GM18520 (cell line): ENCODE measurements at regions not wholly inside any gene's neighbourhood (a gene's known extent, or its start where the extent isn't known, plus 50 kb on each side); places are given as distances from the start of the nearest gene placed in this dataset.

ENCODE experiments used
- ATAC-seq: cut with Tn5 transposase; IDR thresholded peaks from one replicate; pipeline ENCODE4 v1.9.1; 2021; ENCODE audit not compliant: unreplicated experiment

DNA sequence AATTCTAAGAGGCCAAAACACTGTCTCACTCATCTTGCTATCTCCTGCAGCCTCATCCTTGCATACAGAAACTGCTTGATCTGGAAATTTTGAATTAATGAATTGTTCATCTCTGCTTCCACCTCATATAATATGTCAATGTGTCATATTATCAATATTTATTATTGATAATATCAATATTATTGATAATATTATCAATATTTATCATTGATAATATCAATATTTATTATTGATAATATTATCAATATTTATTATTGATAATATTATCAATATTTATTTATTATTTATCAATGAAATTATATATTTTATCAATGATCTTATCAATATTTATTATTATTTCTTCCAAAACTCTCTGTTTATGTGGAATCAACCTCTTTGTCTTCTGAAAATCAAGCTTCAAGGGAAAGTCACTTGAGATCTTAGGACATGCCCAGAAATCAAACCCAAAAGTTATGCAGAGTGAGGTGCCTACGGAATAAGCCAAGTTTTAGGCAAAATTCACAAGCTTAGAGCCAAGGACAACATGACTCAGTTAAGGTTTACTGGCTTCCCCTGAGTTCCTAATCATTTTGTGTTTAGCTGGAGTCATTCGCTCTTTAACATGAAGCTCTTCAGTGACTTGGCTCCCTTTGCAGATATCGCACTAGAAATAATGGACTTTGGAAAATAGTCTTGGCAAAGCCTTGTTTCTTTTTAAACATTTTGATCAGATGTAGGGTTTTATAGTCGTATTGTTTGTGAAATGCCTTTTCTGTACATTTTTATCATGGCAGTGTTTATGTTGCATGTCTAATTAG is 297.1 kb upstream of the RARB start:
- no peak for ATAC-seq

DNA sequence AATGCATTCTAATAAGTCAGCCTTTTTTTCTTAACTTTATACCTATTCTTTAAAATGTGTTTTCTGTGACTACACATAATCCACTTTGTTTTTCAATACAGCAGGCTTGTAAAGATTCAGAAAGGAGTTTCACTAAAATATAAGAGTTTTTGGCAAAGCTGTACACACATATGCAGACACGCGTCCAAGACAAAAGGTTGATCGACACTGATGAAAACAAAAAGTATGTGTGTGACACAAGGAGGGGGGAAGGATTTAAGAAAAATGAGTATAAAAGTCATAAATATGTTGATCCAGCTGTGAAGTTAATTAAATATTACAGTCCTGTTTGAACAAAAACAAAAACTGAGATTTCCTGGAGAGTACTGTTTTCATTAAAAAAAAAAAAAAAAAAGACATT is 294.5 kb upstream of the RARB start:
- no peak for ATAC-seq

DNA sequence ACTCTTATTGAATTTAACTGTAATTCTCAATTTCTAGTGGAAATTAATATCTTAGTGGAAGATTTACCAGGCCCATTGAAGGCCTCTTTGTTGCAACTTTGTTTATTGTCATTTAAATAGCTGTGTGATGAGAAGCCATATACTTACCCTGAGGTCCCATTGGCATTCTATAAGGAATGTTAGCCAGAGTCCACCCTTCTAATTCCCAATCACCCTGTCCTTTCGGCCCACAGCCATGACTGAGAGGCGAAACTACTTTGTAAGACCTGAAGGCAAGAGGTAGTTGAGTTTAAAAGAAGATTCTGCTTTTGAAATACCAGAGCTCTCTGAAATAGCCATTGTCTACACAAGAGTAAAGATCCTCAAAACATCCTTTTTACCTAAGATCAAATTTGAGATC is 290.5 kb upstream of the RARB start:
- no peak for ATAC-seq

DNA sequence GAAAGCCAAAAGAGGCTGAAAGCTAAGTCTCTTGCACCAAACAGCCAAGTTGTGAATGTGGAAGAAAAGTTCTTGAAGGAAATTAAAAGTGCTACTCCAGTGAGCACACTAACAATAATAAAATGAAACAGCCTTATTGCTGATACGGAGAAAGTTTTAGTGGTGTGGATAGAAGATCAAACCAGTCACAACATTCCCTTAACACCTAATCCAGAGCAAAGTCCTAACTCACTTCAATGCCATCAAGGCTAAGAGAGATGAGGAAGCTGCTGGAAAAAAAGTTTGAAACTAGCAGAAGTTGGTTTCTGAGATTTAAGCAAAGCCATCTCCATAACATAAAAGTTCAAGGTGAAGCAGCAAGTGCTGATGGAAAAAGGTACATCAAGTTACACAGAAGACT is 288.8 kb upstream of the RARB start:
- ATAC-seq = no peak

DNA sequence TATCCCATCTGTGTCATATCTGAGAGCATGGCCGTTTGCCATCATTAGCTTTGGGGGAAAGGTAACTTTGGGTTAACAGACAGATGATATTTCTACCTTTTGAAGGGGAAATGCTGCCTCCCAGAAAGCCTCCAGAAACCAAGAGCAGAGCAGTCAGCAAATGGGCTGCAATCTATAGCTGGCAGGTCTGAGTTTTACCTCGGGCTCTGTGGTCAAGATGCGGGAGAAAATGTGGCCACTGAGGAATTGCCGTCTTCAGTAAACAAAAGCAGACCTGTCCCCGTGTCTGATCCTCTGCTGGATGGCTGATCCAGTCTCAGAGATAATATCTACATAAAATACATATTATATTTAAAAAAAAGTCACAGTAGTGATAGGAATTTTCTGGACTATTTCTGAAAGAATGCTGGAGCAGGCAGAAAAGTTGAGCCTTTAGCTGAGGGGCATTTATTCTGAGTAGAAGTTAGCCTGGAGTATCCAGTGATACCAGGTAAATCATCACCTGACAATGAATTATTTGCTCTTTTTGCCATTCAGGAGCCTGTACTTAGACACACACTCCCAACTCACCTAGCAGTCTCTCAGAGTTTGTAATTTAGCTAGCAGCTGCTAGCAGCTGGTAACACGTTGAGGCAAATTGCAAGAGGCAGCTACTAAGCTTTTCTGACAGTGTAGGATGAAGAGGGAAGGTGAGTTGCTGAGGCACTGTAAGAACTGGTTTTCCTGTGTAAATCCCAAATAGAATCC is 285.3 kb upstream of the RARB start:
- ATAC-seq = no peak

DNA sequence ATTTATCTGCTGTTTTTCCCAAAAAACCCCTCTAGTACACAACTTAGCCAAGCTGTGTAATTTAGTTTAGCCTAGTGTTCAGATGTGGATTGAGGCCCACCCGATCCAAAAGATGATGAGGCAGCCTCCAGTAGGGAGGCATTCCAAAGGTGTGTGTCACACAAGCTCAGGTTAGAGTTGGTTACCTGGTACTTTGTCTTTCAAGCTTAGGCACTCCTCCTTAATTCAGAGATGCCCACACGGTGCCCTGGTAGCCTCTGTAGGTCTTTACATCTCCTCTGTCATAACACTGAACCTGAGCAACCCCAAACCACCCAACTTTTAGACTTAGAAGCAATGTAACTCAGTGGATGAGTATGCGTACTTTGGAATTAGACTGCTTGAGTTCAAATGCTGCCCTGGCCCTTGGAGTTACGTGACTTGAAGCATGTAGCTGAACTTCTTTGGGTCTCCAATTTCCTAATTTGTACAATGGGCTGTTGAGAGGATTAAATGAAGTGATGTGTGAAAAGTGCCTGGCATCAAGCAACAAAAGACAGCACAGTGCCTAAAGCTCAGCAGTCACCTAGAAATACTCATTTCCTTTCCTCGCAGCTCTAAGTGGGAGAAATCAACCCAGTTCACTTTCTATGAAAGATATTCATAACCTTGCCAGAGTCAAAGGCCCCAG is 284.6 kb upstream of the RARB start:
- no peak for ATAC-seq

DNA sequence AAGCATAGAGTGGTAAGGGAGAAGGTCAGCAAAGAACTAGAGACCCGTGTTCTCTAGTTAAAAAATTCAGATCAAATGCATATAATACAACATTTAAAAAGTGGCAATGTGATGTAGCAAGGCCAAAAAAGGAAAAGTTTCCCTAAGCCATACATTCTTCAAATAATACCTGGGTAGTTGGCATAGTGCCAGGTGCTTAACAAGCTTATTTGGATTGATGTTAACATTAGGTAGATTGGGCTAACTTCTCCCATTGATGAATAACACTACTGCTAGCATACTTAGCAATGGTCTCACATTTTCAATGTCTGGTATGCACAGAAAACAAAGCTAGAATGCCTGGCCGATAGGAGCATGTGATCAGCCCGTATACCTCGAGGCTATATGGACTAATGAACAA is 283.6 kb upstream of the RARB start:
- no peak for ATAC-seq

DNA sequence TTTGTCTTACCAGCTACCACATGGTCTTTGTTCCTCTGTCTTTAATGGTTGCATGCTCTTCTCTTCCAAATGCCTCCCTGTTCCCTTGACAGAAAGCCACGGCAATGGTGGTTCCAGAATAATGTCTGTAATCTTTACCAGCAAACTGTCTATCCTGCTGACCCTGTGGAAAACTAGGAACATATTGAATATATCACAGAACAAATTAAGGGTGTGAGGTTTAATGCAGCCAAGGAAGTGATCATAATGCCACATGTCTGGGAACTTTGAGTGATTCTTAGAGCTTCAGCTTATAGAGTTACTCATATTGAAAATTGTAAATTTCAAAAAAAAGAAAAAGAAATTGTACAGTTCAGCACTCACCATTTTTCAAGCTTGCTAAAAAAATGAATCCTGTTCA is 282.9 kb upstream of the RARB start:
- no peak for ATAC-seq

DNA sequence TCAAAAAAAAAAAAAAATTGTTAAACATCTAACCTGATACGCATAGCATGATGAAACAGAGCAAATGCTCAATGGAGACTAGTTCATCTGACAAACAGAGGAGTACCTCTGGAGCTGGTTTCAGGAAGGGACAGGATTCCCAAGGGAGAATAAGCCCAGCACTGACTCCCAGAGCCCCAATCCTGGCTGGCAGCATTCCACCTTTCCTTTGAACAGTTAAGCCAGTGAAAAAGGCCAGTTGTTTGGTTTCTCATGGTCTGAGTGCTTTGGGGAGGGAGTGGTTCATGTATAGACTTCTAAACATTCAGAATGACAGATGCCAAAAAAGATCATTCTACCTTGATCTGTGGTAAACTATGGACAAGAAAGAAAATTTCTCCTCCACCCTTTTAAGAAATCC is 277.9 kb upstream of the RARB start:
- no peak for ATAC-seq

DNA sequence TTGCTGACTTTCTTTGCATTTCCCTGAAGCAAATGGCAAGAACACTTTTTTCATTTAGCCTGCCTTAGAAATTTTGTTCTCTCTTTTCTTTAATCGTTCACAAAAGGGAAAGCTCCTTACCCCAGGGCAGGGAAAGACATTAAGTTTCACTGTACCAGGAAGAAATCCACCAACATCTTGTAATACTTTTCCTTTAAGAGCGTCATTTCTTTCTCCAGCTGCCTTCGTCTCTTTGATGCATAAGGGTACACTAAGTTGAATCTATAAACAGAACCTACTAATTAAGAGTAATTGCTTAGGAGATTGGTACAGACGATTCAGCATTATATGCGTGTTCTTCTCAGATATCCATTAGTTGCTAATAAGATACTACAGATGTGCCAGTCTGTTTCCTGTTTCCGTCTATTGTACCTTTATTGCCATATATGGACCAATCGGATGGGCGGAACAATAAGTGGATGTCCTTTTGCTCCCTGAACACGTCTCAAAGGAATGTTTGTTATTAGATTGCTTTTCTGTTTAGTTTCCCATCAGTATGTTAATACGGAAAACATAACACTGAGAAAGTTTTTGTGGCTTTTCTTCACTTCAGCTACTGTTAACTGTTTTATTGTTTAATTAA is 276.7 kb upstream of the RARB start:
- no peak for ATAC-seq

DNA sequence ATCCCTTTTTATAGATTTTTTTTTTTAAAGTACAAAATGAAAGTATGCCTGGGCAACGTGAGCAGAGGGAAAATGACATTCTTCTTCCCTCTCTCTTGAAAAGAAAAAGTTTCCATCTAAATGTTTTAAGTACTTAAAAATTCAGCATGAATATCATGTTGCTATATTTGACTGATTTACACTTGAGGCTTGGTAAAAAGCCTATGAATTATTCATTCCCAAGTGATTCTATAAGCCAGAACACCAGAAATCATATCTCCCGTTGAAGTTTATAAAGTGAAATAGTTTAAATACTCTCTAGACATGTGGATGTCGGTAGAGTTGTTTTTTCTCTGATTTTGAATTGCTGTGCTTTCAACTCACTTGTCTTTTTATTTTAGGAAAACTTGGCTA is 276.2 kb upstream of the RARB start:
- ATAC-seq = no peak

DNA sequence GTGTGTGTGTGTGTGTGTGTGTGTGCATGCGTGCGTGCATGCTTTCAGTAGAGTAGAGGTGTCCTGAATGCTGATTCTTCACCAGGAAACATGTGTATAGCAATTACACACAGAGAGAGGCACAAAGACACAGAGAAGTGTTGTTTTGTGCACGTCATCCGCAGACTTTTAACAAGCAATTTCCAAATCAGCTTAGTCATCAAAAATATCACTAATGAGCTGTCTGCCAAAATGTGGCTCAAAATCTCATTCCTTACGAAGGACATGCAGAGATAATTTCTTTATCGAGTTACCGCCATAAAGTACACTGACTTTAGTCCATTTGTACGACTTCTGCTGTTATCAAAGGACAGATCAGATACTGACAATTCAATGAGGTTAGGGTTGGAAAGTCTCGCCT is 274.9 kb upstream of the RARB start:
- ATAC-seq = no peak

DNA sequence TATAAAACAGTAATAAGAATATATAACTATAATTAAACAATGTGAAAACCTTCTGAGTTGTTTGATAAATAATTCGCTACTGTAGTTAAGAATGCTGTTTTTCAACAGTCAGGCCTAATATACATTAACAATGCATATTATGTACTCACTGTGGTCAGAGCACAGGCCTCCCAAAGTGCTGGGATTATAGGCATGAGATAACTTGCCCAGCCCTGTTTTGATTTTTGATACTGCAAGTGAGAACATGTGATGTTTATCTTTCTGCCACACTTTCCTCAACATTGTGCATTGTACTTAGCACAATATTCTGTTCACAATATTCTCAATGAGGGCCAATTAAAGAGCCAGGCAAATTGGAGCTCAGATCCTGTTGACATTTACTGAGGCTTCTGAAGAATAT is 274.5 kb upstream of the RARB start:
- no peak for ATAC-seq

DNA sequence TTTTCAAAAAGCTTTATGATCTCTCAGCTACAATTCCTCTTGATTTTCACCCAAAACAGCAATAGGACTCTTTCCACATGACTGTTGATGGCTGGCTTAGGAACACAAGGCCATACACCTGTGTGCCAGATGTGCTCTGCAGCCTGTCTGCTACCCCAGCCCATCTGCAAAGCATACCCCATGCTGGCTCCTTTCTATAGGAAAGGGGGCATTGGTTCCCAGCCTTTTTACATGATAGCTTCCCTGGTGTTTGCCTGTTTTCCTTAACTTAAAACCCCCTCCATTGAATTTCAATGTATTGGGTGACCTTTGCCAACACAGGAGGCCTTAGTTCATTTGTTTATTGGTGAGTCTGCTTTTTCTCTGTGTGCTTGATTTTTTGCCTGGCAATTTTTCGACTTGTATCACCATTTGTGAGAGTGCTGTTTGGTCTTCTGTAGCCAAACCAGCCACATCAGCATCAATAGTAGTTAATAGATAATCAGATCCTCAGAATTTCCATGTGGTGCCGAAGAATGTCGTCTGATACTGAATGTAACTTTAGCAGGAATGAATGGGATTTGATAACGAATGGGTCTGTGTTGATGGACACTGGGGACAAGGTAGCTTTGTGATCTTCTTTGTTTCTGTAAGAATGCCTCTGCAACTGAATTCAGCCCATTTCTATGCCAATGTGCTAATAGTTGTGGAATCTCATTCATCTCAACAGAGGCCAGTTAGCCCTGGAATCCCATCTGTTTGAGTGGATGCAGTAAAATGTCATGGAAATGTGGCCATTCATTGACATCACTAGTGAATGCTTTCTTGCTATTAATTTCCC is 272.2 kb upstream of the RARB start:
- ATAC-seq = no peak

DNA sequence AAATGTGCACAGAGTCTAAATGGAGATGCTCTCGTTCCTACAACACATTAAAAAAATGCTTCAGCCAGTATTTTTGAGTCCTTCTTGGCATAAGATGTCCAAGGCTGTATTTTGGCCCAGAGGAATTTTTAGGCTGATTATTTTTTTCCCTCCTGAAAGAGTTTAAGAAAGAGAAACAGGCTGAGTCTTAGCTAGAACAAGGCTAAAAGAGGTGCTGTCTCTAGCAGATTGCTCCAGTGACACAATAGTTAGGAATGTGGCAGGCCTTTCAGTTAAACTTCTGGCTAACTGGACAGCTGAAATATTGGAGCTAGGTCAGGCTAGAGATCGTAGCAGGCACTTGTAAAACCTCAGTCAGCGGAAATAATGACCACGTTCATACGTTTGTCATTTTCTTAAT is 271.4 kb upstream of the RARB start:
- ATAC-seq = no peak

DNA sequence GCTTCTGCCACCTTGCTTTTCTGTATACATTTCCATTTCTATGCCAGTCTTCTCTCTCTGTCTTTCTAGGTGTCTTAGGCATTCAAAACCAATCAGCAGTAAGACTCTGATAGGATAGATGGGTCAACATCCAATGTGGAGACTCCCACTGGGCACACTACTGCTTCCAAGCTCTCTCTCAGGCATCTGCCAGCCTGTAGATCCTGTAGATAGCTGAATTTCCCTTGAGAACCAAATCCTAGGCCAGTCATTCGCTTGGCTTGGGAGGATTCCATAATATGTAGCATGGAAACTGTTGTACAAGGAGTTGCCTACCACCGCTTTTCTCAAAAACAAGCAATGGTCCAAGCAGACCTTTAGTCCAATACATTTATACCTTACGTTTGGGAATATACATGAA is 262.8 kb upstream of the RARB start:
- no peak for ATAC-seq

DNA sequence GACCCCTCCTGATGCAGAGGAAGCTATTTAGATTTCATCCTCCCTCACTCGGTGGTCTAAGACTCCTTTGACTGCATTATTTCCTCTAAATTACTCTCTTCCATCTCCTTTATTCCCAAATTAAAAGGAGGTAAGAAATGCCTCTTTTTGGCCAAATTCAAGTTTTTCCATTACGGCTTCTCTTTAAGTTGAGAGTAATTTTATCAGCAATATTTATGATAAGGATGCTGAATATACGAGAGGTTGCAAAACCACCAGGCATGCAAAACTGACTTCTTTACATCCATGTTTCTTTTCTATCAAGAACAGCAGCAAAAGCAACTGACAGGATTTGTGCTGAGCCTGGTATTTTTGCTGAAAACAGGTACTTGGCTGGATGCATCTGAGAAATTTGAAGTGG is 262.0 kb upstream of the RARB start:
- no peak for ATAC-seq

DNA sequence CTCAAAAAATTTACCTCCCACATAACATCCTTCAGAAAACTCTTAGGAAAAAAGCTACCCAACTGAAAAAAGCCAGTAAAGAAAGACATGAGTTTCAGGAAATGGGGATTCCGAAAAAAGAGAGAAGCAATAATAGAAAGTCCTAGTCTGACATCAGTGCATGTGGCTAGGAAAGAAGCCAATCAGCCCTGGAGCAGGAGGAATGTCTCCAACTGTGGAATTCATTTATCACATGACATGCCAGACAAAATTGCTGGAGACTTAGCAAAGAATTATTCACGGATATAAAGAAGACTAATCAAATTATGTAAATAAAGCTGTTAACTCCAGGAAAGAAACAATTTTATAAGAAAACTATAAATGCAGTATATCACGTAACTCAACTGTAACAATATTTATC is 258.9 kb upstream of the RARB start:
- no peak for ATAC-seq

DNA sequence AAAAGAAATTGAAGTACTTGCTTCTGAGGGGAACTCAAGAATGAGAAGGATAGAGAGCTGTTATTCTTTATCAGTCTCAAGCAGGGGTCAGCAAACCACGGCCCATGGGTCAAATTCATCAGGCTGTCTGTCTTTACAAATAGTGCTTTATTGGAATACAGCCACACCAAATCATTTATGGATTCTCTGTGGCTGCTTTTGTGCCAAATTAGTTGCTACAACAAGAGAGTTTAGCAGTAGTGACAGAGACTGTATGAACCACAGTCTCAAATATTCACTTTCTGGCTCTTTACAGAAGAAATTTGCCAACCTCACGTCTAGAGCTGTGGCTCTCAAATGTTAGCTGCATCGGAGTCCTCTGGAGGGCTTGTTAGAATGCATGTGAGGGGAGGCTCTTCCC is 258.0 kb upstream of the RARB start:
- no peak for ATAC-seq

DNA sequence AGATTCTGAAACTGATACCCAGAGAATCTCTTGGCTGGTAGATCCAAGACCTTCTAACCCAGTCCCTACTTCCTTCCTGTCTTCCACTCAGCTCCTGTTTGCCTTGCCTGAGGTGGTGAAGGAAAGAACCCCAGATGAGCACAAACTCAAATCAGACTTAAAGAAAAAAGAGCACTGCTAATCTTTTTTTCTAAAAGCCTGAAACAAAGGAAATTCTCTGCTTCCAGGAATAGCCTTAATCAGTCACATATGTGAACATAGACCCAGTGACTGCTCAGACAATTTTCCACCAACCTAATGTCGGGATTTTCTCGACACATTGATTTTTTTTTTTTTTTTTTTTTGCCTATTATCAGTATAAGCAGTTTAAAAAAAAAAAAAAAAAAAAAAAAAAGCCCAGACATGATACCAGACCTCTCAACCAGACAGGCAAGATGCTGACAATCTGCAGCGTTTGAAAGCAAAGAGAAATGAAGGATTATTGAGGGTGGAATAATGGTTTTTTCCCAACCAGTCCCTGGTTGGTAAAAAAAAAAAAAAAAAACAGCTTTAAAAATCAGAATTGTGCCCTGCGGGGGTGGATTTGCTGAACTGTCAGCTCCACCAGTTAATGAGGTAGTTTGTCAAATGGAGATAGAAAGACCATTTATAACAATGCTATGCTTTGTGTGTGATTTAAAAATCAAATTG is 256.8 kb upstream of the RARB start:
- ATAC-seq = no peak
